Kidney (tissue), 13 donors: ENCODE measurements at regions not wholly inside any gene's neighbourhood (a gene's known extent, or its start where the extent isn't known, plus 50 kb on each side); places are given as distances from the start of the nearest gene placed in this dataset.

Experiments
- DNase-seq, 5 donors: peaks; one replicate each; pipeline ENCODE4 v3.0.0-alpha.2; 2013 to 2020
- FAIRE-seq: peaks from 2 replicates; lab custom pipeline; 2012; peaks lifted over from hg19 to GRCh38; lab: Jason Lieb, UNC
- H3K27ac ChIP-seq, 2 donors: one replicate each; pipeline ENCODE4 v1.7.0; 2013; ENCODE audit warnings: low read depth in 2 of 2, low read length in 2 of 2, inconsistent platforms in 1 of 2
- H3K27me3 ChIP-seq: one replicate; pipeline ENCODE4 v1.7.1; 2013; ENCODE audit warnings: low read length, inconsistent platforms; ENCODE audit not compliant: control insufficient read depth, insufficient read depth
- H3K36me3 ChIP-seq, 3 donors: one replicate each; pipeline versions ENCODE4 v1.7.0 to v1.7.1; 2013; ENCODE audit warnings: low read length in 3 of 3, control low read depth in 1 of 3, inconsistent platforms in 1 of 3; ENCODE audit not compliant: insufficient read depth in 3 of 3, control insufficient read depth in 2 of 3
- H3K4me1 ChIP-seq, 3 donors: one replicate each; pipeline versions ENCODE4 v1.7.0 to v1.7.1; 2013; ENCODE audit warnings: low read length in 3 of 3, inconsistent platforms in 1 of 3, low read depth in 1 of 3; ENCODE audit not compliant: control insufficient read depth in 2 of 3, insufficient read depth in 2 of 3
- H3K4me3 ChIP-seq, 3 donors: one replicate each; pipeline versions ENCODE4 v1.7.0 to v1.8.1; 2013; ENCODE audit warnings: low read length in 3 of 3, control low read depth in 1 of 3, inconsistent platforms in 1 of 3
- H3K9ac ChIP-seq, 3 donors: one replicate each; pipeline versions ENCODE4 v1.7.0 to v1.7.1; 2013; ENCODE audit warnings: low read length in 3 of 3, control low read depth in 1 of 3, inconsistent platforms in 1 of 3
- H3K9me3 ChIP-seq, 3 donors: one replicate each; pipeline versions ENCODE4 v1.7.0 to v1.7.1; 2013; ENCODE audit warnings: low read length in 3 of 3, control low read depth in 1 of 3, inconsistent platforms in 1 of 3; ENCODE audit not compliant: control insufficient read depth in 2 of 3, insufficient read depth in 1 of 3
- intact Hi-C: fragments of 100-400 bp; cut with DNase I; formaldehyde crosslinking; loops from one replicate; pipeline ENCODE4 v1.11.1; 2022
- TF ChIP-seq, protein P1 (sequence below): IDR thresholded peaks from 3 replicates; pipeline ENCODE4 v1.5.1; 2012; ENCODE audit warnings: mild to moderate bottlenecking, moderate library complexity, borderline replicate concordance; ENCODE audit not compliant: insufficient read depth; ENCODE audit errors: extremely low read depth
- donor health status: control.
- donor health status: control.
- donor health status: control.
- donor health status: control.
- donor health status: control.
- donor health status: DM: yes; HTN: yes; CAD: no.
- donor health status: Normal renal cell carcinoma (clear cell type).

- TF ChIP-seq, protein P1, sequence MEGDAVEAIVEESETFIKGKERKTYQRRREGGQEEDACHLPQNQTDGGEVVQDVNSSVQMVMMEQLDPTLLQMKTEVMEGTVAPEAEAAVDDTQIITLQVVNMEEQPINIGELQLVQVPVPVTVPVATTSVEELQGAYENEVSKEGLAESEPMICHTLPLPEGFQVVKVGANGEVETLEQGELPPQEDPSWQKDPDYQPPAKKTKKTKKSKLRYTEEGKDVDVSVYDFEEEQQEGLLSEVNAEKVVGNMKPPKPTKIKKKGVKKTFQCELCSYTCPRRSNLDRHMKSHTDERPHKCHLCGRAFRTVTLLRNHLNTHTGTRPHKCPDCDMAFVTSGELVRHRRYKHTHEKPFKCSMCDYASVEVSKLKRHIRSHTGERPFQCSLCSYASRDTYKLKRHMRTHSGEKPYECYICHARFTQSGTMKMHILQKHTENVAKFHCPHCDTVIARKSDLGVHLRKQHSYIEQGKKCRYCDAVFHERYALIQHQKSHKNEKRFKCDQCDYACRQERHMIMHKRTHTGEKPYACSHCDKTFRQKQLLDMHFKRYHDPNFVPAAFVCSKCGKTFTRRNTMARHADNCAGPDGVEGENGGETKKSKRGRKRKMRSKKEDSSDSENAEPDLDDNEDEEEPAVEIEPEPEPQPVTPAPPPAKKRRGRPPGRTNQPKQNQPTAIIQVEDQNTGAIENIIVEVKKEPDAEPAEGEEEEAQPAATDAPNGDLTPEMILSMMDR: no peak
- FAIRE-seq (no peak), DNase-seq (no peak)
- intact Hi-C loops: no loop called here
- Histone ChIP-seq H3K36me3 (no peaks in the 10 kb centered on the region), H3K27me3 (no peaks in the 10 kb centered on the region), H3K4me3 (no peak overlapping the region), H3K27ac (no peak overlapping the region), H3K9me3 (no peaks in the 10 kb centered on the region), H3K4me1 (no peaks in the 10 kb centered on the region), H3K9ac (no peak overlapping the region)
Observed at GRCh38 chr3:13693441-13693840, 144.5 kb downstream of the FBLN2 start.

DNA sequence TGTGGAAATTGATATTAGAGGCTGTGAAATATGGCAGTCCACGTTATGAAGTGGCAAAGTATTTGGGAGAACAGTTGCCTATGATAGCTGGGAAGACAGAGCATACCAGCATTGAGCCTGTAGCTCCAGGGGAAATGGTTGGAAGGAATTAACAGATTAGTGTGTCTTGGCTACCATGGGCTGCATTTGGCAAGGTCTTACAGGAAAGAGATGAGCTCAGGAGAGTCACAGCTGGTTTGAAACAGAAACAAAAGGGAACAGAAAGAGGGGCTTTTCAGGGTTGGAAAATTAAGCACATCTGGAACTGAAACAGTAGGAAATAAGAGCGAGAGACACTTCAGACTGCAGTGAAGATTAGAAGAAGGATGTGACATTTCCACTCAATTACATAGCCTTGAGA is 141.7 kb downstream of the FBLN2 start:
- DNase-seq (no peak), FAIRE-seq (no peak)
- no peaks in the 10 kb centered on the region for H3K36me3 ChIP-seq

DNA sequence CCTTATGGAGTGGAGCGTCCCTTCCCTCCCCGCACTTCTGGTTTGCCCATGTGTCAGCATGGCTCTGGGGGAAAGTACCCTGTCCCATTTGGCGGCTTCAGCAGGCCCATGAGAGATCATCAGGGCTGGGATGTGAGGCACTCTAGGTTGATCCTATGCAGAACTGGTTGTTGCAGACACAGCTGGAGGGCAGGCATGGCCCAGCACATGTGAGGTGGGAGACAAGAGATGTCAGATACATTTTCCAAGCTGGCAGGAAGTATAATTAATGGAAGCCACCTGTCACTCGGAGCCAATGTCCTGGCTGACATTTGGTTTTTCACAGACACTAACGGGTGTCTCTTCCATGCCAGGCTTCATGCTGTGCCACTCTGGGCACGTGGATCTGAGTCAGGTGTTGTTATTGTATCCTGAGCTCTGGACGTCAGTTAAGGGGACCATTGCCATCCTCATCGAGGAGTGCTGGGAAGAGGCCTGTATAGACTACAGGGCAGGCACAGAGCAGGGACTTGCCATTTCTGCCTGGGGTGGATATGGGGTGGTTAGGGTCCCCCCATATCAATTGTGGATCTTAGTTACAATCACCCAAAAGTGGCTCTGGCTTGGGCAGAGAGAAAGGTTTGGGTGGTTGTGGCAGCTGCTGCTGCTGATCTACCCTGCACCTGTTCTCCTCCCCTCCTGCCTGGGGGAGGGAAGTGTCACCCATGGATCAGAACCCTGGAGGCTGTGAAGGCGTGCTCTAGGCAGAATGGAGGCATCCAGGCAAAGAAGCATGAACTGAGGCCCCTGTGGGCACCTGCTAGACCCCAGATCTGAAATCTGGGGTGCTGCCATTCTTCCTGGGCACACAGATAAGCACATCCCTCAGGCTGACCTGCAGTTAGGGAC is 140.7 kb downstream of the FBLN2 start:
- Histone ChIP-seq H3K9ac (no peak overlapping the region), H3K4me3 (no peak overlapping the region), H3K27ac (no peak overlapping the region), H3K9me3 (no peaks in the 10 kb centered on the region), H3K4me1 (no peaks in the 10 kb centered on the region), H3K36me3 (no peaks in the 10 kb centered on the region), H3K27me3 (no peaks in the 10 kb centered on the region)
- FAIRE-seq: no peak
- intact Hi-C loops: no loop called here
- TF ChIP-seq, protein P1: no peak
- no peak for DNase-seq

More for the DNA sequence above, 141.7 kb downstream of the FBLN2 start:
- intact Hi-C loops: no loop called here
- TF ChIP-seq, protein P1: no peak
- Histone ChIP-seq H3K9me3 (no peaks in the 10 kb centered on the region), H3K27me3 (no peaks in the 10 kb centered on the region), H3K4me3 (no peak overlapping the region), H3K9ac (no peak overlapping the region), H3K4me1 (no peaks in the 10 kb centered on the region), H3K27ac (no peak overlapping the region)

DNA sequence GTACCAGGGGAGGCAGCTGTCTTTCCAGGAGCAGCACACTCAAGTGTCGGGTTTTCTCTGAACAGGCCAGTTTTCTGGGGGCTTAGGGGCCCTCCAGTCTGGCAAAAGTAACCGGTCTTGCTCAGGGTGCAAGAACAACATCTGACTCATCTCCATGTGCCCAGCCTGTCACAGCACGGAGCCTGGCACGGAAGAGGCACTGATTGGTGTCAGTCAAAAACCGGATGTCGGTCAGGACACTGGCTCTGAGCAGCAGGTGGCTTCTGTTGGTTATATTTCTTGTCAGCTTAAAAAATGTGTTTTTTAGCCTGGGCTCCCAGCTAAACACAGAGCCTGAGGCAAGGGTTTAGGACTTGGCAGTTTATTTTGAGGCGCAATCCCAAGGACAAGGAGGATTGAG is 139.9 kb downstream of the FBLN2 start:
- DNase-seq (no peak), FAIRE-seq (no peak)
- no peaks in the 10 kb centered on the region for H3K9me3 ChIP-seq
- intact Hi-C loops: no loop called here
- no peak overlapping the region for H3K9ac ChIP-seq
- no peaks in the 10 kb centered on the region for H3K36me3 ChIP-seq
- H3K4me3 ChIP-seq: no peak overlapping the region
- no peaks in the 10 kb centered on the region for H3K27me3 ChIP-seq
- H3K4me1 ChIP-seq: no peaks in the 10 kb centered on the region
- TF ChIP-seq, protein P1: no peak
- no peak overlapping the region for H3K27ac ChIP-seq
